NCI-H1436 treated with DMSO at 0.1 percent for 48 hours (cell line): ENCODE measurements at regions not wholly inside any gene's neighbourhood (a gene's known extent, or its start where the extent isn't known, plus 50 kb on each side); places are given as distances from the start of the nearest gene placed in this dataset.

ENCODE experiments used
- DNase-seq: peaks from one replicate; lab custom pipeline; 2025; lab: John Stamatoyannopoulos, UW

DNA sequence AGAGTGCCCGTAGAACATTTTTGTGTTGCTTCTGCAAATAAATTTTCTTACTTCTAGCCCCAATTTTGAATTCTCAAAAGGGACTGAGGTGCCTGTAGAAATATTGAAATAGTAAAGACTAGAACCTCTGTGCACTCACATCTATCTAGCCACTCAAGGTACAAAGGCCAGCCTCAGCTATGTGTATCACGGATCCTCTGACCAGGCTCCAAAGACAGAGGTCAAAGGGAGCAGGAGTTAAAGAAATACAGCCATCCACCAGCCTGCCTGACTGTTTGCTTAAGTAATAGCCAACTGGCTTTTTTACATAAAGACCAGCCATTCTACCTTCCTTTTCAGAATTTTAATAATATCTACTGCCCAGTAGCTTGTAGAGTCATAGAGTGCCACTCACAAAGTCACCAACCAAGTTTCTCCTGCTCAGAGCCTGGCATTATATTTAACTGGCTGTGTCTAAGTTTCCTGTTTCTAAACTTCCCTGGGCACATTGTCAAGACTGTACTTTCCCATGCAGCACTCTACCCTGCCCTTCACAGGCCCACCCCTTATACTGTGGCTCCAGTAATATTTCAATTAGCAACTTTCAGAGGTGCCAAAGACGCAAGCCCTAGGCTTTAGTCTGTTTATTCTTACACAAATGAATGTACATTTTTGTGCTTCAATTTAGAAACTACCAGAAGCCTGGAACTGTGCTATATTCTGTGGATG is 338.3 kb upstream of the NT5C1B start:
- DNase-seq, result no peak

DNA sequence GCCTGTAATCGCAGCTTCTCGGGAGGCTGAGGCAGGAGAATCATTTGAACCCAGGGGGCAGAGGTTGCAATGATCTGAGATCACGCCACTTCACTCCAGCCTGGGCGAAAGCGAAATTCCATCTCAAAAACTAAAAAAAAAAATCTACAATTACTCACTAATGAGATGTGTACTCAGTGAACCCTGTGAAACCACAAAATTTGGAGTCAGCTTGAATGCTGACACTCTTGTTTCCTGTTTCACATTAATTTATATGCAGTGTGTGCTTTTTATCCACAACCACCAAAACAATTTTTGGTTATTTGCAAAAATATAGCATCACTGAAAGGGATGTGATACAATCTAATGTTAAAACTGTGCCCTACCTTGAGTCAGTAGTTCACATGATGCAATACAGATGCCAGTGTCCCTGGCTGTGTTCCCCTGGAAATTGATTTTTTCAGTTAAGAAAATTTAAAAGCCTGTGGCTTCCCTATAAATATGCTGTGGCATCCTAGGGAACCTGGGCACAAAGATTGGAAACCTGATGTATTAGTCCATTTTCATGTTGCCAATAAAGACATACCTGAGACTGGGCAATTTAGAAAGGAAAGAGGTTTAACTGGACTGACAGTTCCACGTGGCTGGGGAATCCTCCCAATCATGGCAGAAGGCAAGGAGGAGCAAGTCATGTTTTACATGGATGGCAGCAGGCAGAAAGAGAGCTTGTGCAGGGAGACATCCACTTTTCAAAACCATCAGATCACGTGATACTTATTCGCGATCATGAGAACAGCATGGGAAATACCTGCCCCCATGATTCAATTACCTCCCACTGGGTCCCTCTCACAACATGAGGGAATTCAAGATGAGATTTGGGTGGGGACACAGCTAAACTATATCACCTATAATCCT is 337.5 kb upstream of the NT5C1B start:
- DNase-seq, result no peak

GRCh38 chr2:18925296-18925695 is 335.9 kb upstream of the NT5C1B start:
- no peak for DNase-seq

DNA sequence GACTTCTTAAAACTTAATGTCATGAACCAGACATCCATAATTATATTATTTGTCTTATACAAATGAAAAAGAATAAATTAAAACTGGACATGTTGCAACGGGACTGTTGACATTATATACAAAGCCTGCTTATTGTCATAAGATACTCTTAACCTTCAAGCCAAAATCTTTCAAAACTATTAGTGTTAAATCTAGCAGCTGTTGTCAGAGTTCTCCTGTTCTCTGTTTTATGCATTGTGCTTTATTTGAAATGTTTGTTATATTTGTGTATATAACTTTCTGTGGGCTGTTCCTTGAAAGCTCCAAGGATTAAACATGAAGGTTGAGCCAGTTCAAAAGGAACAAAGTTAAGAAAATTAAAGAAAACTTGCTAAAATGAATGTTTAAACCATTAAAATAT is 335.5 kb upstream of the NT5C1B start:
- DNase-seq, result no peak

GRCh38 chr2:18924386-18924785 is 335.0 kb upstream of the NT5C1B start:
- DNase-seq, result no peak

GRCh38 chr2:18922276-18922675 is 332.9 kb upstream of the NT5C1B start:
- DNase-seq, result no peak

DNA sequence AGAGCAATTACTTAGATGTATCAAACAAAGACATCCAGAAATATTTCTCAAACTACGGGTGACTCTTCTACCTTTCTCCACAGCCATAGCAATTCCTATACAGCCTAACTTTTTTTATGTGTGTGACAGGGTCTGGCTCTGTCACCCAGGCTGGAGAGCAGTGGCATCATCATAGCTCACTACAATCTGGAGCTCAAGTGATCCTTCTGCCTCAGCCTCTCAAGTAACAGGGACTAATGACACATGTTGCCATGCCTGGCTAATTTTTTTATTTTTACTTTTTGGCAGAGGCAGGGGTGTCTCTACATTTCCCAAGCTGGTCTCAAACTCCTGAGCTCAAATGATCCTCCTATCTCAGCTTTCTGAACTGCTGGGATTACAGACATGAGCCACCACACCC is 328.9 kb upstream of the NT5C1B start:
- DNase-seq, result no peak

- no peak for DNase-seq
These were observed 325.9 kb upstream of the NT5C1B start for GRCh38 chr2:18915227-18915626.

DNA sequence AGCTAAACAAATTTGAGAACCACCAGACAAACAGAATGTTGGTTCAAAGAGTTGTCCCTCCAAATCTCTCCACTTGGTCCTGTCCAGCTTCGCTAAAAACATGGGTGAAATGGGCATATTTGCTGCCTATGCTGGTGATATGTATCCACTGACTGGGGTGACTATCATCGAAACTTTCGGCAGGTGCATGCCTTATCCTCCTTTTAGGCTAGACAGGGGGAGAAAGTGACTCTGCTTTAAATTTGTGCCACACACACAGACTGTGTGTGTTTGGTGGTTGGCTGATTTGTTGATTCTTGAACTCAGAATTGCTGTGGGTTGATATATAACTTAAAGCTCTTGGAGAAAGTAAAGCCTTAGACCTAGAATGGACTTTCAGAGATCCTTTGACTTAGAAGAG is 324.1 kb upstream of the NT5C1B start:
- DNase-seq, result no peak

DNA sequence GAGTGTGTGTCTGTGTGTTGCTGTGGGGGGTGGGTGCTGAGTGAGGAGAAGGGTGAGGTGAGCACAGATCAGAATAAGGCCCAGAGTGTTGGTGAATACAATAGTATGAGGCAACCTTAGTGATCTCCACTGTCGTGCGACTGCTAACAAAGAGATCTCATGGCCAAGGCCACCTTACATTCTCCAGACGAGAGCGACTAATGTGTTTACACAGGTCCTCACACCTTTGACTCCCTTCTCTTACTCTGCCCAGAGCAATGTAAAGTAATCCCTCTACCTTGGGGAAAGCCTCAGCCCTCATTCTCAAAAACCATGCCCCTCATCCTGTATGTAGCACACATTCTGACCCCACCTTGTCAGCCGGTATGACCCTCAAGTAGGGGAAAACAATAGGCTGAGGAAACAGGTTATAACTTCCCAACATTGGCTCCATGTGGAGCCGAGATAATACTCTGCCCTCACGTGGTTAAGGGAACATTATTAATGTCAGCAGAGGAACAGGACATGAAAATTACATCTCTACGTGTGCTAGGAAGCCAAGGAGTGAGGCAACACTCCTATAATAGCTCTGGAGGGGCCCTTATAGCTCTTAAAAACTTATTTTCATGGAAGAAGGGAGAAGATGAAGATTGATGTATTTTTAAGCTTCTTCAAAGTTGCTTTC is 323.0 kb upstream of the NT5C1B start:
- DNase-seq, result no peak

GRCh38 chr2:18911416-18911815 is 322.0 kb upstream of the NT5C1B start:
- no peak for DNase-seq

DNA sequence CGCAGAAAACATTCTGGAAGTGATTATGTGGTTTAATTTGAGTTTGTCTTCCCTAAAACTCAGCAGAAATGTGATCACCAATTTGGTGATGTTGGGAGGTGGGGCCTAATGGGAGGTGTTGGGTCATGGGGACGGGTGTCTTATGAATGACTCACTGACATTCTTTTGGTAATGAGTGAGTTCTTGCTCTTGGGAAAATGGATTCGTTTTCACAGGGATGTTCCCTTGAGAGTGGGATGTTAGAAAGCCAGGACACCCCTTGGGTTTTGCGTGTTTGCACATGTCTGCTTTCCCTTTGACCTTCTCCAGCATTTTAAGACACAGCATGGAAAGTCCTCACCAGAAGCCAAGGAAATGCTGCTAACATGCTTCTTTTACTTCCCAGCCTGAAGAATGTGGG is 321.5 kb upstream of the NT5C1B start:
- DNase-seq, result no peak

GRCh38 chr2:18907937-18908336 is 318.6 kb upstream of the NT5C1B start:
- no peak for DNase-seq

- no peak for DNase-seq
These were observed 318.1 kb upstream of the NT5C1B start for GRCh38 chr2:18907508-18907907.

GRCh38 chr2:18903750-18904149 is 314.4 kb upstream of the NT5C1B start:
- no peak for DNase-seq

DNA sequence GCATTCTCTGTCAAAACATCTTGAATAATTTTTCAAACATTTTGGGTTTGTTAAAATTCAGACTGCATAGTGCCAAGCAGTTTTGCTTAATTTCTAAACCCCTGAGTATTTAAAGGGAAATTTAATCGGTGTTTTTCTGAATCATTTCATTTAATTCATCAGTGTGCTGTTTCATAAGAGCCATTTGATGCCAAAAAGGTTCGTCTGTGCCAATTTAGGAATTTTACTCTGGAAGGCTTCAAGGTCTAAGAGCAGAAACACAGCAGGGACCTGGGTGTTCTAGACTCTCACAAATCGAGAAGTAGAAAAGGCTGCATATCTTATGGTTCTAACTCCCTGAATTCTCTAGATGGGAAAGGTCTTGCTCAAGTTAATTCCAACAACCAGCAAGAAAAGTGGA is 311.9 kb upstream of the NT5C1B start:
- no peak for DNase-seq

DNA sequence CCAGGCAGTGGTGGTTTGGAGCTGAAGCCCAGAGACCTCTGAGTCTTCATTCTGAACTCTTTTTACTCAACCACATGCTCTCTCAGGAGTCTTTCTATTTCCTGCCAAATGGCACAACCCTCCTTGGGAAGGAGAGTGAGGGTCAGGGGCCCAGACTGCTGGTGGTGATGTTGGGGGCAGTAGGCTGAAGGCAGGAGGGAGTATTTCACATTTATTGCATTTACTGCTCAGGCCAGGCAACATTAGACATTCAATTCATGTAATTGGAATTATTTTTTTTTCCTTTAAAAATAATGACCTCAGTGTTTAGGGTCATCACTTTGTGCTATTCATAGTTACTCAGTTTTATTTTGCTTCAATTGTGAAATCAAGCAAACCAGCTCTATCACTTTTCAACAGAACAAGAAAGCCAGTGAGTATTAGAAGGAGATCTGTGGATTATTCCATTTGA is 311.3 kb upstream of the NT5C1B start:
- DNase-seq, result no peak

DNA sequence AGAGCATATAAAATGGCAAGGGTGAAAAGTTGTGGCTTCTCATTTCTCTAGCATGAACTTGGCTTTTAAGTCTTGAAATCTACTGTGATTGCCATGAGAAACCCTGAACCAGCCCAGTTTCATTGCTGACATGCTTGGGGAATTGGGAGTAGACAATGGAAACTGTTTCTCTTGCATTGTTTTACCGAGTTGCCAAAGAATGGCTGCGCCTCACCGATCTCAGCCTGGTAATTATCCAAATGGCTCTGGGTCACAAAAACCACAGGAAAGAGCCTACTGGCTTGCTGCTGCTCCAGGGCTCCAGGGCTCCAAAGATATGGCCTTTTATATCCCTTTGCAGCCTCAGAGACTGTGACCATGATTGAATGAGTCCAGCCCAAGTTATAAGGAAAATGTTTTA is 310.4 kb upstream of the NT5C1B start:
- DNase-seq, result no peak

DNA sequence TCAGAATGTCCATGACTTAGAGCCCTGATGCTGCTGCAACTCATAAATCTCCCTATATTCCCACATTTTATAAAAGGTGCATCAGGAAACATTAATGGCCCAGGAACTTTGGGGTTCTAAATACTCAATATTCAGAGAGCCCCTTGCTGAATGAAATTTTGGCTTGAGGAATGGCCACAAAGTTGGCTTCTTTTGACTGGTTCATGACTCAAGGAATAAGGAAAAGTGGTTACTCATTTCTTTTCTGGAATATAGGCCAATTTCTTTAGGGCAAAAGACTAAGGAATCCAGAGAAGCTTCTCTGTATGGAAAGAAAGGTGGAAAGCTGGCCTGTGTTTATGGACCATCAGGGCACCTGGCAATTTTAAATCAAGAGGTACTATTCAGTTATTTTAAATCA is 308.9 kb upstream of the NT5C1B start:
- no peak for DNase-seq

- no peak for DNase-seq
These were observed 306.9 kb upstream of the NT5C1B start for GRCh38 chr2:18896125-18896764.

- DNase-seq, result no peak
These were observed 302.4 kb upstream of the NT5C1B start for GRCh38 chr2:18891600-18892345.
